CD4-positive, alpha-beta T cell treated with Interleukin-4 for 4 hours (primary cell): ENCODE measurements at regions not wholly inside any gene's neighbourhood (a gene's known extent, or its start where the extent isn't known, plus 50 kb on each side); places are given as distances from the start of the nearest gene placed in this dataset.

ENCODE experiments used
- DNase-seq: peaks from one replicate; pipeline ENCODE4 v3.0.0-alpha.2; 2020

DNA sequence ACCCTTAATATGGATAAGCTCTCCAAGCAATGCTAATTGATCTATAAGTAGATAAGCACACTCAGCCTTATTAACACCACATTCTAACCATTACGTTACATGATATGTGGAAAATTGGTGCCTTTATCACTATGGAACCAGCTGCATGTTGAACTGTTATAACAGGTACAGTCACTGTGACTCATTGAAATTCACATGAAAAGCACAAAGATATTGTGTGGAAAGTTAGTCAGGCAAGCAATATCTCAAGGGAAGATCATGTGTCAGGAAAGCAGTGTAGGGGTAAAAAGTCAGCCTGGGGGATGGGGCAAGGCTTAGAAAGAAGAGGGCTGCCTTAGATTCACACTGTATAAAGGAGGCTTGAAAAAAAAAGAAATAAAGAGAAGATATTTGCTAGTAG, 313.7 kb upstream of the SMIM31 start:
- DNase-seq = no peak

DNA sequence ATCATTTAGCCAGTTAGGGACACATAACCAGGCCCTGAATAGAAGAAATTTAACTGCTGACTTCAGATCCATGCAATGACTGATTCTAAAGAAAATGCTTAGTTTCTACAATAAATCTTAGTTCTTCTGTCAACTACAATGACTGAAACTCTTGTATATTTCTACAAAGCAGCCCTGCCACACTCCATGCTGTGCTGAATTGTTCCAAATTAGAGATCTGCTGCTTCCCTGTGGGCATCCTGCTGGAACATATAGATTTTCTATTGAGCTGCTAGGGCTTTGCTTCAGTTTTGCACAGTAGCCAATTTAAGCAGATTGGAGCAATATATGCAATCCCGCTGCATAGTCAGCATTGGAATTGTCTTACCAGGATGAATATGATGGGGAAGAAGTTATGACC, 312.8 kb upstream of the SMIM31 start:
- no peak for DNase-seq

DNA sequence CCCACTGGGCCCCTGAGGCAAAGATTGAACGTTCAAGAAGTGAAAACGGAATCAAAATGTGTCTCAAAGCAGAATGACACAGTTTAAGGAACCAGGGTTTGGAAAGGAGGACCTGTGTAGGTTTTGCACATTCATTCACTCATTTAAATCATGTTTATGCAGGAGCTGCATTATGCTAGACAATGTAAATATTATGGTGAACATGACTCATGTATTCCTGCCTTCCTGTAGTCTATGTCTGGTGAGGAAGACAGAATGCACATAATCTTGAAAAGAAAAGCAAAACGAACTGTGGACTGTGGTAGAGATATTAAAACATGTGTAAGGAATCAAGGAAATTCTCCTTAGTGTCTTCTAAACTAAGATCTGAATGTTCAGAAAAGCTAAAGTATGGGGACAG, 311.8 kb upstream of the SMIM31 start:
- DNase-seq = no peak

DNA sequence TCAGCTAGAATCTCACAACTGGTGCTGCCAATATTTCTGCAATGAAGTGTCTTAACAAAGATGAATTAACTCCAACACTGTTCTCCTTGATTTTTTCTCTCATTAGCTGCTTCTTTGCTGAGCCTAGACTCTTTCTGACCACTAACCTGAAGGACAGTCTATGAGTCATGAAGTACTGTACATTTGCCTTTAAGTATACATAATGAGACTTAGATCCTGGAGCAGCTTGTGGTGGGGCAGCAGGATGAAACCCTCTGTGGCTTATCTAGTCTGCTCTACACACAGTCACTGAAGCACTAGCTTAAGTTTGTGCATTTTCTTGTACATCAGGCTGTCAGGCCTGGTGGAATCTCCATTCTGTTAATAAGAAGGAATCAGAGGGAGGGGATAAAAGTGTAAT, 307.4 kb upstream of the SMIM31 start:
- no peak for DNase-seq

DNA sequence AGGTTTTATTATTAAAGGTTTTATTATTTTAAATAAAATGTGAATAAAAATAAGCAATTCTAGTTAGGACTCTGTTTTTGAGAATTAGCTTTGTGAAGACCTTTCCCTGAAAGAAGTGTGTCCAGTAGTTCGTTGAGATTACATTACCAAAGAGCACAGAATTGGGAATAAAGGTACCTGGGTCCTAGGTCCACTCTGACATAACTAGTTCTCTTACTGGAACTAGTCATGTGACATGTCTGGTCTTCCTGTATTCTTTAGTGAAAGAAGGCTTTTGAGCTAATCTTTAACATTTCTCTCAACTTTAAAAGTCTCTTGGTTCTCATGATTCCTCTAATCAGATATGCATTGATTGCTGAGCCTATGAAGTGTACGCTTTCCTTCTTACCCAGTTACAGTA, 292.0 kb upstream of the SMIM31 start:
- no peak for DNase-seq

DNA sequence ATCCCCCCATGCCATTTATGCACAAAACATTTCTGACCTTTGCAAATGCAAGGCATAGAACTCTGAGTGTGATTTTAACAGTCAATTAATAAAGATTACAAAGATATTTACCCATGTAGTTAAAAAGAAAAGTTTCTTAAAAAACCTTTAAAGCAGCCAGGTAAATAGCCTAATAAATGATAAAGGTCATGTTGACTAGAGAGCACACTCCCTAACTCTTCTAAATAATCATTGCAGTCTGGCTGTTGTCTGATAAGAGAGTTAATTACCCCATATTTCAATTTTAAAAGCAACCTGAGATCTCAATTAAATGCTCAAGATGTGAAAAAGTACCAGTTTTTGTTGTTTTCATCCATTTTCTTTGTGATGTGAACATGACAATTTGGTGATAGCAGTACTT, 291.5 kb upstream of the SMIM31 start:
- no peak for DNase-seq

DNA sequence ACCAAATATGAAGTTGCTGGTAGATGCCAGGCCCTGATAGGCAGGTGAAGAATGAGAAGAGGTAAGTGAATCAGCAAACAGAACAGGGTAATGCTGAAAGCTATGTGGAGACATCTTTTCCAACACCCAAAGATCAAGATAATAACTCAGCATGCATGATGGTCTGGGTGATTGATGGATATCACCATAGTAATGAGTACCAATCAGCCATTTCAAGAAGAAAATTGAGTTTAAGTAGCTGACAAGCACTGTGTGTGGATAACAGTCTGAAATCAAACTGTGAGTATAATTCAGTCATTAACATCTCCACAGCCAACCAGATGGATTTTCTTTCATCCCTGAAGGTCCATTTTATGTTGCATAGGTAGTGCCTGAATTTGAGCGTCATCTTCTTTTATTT, 289.6 kb upstream of the SMIM31 start:
- DNase-seq = no peak

DNA sequence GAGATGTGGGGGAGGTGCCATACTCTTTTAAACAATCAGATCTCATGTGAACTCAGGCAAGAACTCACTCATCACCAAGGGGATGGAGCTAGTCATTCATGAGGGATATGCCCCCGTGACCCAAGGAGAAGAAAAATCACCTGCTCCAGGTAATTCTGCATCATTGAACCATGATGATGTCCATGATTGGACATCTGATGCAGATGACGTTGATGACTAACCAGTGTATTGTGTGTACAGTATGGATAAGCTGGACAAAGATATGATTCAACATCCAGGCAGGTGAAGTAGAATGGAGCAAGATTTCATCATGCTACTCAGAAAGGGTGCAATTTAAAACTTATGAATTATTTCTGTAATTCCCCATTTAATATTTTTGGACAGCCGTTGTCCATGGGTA, 286.4 kb upstream of the SMIM31 start:
- no peak for DNase-seq

DNA sequence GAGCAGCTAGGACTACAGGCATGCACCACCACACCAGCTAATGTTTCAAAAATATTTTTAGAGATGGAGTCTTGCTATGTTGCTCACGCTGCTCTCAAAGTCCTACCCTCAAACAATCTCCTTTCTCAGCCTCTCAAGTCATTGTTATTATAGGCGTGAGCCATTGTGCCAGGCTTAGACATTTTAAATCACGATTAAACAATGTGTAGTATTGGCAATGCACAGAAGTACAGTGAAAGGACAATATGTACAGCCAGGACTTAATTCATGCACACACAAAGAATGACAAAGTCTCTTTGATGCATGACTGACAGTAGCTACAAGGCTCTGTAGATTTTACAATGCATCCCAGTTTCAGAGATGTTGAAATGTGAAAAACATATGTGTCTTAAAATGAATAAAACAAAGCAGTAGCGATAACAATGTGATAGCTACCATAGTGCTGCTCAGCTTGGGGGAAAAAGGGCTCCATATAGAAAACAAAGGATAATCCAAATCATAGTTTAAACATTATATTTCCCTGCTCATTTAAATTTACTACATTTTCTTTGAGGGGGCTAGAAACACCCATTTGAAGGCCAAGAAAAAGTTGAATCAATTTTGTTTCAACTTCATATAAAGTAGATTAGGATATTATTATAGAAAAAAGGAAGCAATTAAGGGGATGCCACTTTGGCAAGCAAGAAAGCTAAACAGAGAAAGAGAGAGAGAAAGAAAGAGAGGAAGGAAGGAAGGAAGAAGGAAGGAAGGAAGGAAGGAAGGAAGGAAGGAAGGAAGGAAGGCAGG, 272.4 kb upstream of the SMIM31 start:
- no peak for DNase-seq

DNA sequence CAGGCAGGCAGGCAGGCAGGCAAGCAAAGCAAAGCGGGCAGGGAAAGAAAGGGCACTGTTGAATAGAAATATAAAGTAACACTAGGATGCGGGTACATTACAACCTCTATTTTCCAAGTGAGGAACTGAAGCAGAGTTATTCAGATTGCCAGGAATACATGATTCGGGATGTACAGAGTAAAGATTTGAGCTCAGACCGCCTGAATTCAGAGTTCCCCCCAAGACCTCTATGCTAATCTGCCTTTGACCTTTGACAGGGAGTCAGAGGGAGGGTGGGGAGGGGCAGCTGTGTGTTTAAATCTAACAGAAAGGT, 271.9 kb upstream of the SMIM31 start:
- no peak for DNase-seq

DNA sequence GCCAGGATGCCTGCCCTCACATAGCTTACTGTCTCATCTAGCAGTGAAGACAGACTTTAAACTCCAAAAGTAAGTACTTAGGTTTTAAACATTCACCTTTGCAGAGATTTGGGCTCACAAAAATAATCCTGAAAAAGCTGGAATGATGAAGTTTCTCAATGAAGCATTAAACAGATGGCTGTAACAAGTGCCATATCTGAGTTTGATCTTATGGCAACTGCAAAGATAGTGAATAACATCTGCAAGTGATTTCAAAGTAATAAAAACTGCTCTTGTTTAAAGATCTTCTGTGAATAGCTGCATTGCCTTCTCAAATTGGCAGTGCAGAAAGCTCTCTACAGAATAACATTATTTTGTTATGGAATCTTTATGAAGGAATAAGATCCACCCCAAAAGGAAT, 271.2 kb upstream of the SMIM31 start:
- DNase-seq = no peak

DNA sequence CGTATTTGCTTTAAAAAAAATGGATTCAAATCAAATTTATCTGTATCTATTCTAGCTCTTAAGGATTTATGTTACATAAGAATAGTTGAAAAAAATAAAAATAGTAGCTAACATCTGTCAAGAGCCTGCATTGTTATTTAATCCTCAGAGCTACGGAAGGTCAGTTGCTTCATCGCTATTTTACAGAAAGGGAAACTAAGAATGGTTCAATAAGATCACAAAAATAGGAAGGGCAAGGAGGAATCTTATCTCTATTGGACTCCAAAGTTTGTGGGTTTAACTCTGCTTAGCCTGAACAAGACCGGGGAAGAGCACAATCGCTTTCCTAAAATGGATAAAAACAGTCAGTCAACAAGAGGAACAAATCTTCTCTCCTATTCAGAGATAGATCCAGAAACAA, 270.2 kb upstream of the SMIM31 start:
- no peak for DNase-seq

DNA sequence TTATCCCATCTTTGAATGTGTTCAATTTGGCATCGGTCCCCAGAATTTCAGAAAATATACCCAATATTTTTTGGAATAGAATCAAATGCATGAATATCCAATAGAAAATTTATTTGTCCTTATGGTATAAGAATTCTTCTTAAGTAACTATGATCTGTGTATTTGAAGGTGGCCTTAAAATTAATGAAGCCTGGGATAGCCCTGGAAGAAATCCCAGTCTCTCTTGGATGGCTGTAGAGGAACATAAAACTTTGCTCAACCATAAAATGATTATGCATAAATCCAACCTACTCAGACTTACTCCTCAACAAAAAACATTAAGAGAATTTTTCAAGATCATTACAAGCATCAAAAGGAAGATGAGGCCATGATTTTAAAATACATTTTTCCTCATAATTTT, 269.4 kb upstream of the SMIM31 start:
- no peak for DNase-seq

DNA sequence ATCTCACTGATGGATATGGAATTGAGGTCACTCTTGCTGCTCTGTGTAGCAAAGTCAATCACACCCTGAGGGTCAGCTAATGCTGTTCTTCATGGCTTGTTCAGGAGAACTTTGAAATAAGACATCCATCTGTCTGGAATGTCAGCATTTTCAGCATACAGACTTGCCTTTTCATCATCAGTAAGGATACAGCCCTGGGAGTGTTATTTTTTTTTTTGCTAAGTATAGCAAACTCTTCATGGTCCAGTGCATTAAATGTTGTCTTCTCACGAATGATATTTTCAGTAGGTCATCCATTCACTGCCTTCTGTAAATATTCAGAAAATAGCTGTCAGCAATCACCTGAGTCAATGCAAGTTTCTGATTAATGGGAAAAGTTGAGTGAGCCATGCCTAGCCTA, 268.8 kb upstream of the SMIM31 start:
- no peak for DNase-seq

DNA sequence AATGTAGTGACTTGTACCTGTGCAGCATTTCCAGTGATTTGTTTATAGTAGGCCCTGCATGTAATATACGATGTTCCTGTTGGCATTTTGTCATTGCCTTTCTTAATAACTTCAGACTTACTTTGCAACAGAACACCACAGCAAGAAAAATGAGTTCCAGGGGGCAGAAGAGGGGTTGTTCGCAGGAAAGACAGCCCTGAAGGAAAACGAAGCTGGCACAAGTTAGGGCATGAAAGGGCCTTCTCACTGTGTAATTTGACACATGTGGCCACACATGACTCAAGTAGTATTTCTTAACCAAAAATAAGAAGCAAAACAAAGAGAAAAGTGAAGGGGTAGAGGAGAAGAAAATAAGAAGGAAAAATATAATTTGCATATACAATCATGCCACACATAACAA, 265.8 kb upstream of the SMIM31 start:
- DNase-seq = no peak

DNA sequence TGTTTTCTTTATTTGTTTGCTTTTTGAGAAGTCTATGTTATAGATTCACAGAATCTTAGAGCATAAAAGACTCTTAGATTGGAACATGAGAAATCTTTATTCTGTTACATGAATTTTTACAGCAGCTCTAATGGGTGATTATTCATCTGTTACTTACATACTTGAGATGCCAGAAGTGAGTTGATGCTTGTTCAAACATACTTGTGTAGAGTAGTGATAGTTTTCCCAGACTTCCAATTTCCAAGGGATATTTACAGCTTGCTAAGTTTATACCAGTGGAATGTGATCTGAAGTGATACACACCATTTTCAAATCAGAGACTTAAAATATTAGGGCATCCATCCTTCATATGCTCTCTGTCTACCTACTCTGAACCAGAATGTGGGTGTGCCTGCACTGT, 252.9 kb upstream of the SMIM31 start:
- no peak for DNase-seq

DNA sequence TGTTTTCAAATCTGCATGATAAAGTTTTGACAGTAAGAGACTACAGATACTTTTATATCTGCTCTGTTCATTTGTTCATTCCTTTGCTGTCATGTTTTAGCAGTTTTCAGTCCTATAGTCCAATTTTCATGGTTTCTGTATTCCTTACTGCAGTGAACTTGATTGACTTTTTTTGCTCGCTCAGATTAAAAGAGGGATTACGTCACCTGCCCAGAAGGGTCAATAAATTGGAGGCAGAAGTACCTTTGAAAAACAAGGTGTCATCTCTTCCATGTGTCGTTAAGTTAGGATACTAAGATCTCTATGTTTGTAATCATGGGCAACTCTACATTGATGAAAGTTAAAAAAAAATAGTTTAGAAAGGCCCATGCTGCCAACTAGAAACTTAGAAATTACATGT, 250.1 kb upstream of the SMIM31 start:
- no peak for DNase-seq

DNA sequence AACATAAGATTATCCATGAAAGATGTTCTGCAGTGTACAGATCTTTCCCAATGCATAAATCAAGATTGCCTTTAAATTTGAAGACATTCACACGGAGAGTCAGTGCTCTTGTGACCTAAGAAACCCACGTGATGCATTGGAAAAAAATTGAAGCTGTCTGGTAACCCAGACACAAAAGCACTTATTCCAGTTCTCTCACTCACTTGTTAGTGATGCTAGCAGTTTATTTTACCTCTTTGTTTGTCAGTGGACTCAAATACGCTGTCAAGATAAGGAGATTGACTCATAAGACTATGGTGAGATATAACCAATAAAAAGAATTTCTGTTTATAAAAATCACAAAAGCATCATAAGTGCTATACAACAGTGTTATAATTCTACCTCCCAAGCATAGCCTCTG, 245.8 kb upstream of the SMIM31 start:
- DNase-seq = no peak

DNA sequence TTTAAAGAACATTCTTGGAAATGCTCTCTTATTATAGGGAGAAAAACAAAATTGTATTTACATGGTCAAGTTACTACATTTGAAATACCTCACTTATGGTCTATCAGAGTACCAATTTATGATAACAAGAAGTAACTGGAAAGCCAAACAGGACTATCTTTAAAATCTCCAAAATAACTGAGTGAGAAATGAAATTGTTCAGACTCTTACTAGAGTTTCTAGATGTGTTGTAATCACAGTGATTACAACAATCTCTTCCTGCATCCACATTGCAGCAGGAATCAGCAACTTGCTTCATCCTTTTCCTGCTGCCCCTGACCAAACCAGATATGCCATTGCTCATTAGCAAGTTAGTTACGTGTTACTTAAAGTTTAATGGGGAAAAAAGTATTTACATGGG, 245.2 kb upstream of the SMIM31 start:
- no peak for DNase-seq

DNA sequence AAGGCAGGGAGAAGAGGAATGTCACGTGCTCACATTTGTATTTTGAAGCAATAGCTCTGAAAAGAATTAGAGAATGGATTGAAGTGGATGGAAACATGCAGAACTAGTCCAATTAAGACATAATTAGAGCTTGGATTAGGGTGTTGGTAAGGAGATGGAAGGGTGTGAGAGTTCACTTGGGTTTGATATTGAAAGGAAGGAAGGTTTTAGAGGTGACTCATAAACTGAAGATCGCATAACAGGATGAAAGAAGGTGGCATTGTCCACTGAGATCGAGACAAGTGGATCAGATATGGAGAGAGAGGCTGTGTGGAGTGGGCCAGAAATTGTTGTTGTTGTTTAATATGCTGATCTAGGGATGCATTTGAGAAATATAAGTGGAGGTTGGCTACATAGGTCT, 244.0 kb upstream of the SMIM31 start:
- DNase-seq = no peak

DNA sequence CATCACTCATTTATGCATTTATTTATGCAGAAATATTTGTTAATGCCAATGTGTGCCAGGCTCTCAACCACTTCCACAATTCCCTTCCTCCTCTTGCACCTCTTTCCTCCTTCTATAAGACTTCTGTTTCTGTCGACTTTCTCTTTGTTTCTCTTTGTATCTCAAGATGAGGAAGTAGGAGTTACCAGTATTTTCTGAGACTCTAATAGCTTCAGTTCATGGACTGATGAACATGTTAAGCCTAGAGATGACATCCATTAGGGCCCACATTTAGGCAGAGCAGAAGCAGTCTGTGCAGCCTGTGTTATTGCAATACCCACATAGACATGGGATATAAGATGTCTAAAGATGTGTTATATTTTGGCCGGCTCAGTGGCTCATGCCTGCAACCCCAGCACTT, 241.8 kb upstream of the SMIM31 start:
- no peak for DNase-seq

DNA sequence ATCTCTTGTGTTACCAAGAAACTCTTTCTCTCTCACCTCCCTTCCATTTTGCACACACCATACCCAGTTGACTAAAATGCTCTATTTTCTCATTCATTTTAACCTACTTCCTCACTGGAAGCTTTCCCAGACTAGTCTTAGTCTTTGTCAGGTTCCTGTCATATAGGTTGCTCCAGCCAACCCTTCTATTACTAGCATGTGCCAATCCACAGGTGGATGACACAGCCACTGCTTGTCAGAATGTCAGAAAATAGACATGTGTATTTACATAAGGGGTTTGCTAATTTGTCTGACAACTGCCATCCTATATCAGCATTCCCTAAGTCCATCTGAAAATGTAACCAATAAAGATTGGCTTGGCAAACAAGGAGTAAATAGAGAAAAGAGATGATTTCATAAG, 239.2 kb upstream of the SMIM31 start:
- DNase-seq = no peak

DNA sequence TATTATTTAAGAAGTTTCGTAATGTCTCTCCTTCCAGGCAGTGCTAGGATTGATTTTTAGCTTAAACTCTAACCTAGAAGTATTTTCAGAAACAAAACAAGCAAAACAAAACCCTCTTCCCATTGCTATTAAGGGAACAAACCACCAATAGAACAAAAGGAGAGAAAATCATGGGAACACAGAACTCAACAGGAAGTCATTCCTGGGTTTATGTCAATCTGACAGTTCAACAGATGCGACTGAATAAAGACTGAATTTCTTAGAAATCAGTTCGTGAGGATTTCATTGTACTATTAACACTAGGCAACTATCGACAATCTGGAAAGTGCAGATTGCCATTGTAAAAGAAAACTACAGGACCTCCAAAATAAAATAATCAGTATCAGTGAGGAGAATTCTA, 229.1 kb upstream of the SMIM31 start:
- DNase-seq = no peak

DNA sequence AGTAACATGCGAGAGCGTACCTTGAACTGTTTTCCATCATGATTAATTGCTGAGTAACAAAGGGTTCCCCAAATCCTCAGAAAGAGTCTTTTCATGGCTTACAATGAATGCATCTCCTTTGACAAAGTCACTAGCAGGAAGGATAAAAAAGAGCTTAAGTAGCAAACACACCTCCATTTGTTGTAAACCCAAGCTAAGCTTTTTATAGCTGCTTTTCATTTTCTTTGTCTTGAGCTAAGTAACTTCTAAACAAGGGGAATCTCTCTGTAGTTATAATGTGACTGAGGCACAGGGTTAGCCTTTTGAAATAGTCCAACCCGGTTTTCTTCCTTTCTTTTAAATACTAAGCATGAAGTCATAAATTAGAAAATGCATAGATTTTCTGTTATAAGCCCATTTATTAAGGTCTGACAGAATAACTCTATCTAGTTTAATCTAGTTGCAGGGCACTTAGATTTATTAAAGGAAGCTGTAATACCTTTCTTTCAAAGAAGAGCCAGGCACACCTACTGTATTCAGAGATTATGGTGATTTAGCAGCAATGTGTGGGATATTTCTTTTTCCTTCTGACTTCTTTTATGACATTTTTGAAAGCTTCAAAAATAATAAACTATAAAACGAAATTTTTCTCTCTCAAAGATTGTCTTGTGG, 226.9 kb upstream of the SMIM31 start:
- no peak for DNase-seq

DNA sequence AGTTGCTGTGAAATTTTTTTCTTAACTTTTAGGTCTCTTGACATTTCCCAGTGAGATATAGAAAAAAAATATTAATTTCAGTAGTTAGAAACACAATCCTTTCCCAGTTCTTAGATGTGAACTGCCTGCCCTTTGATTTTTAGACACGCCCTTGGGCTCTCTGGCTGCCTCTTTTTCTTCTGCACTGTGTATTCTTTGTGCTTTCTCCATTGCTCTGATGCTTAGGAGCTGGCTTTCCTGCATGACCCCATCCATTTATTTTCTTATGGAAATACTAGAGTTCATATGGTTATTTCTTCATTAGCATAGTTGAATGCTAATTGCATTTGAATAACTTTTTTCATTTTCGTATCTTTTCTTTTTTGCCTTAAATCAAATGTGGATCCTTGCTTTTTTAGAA, 224.9 kb upstream of the SMIM31 start:
- DNase-seq = no peak
